ENCODE measurements at regions not wholly inside any gene's neighbourhood (a gene's known extent, or its start where the extent isn't known, plus 50 kb on each side); places are given as distances from the start of the nearest gene placed in this dataset.

- no peak overlapping the region for H3K4me3 ChIP-seq (ENCODE audit: low read depth, low read length)
- no peak for TF ChIP-seq CTCF (IDR thresholded peaks at IDR 0.05; ENCODE audit: borderline replicate concordance, insufficient read depth, low read depth, low read length)
Observed at GRCh38 chr9:2351324-2351723, 270.3 kb upstream of the VLDLR start.

- TF ChIP-seq CTCF (IDR thresholded peaks at IDR 0.05; ENCODE audit: borderline replicate concordance, insufficient read depth, low read depth, low read length), result no peak
- H3K4me3 ChIP-seq (ENCODE audit: low read depth, low read length), result no peak overlapping the region
Observed at GRCh38 chr9:2354216-2354615, 267.4 kb upstream of the VLDLR start.

GRCh38 chr9:2354856-2355696, 266.5 kb upstream of the VLDLR start:
- no peak for TF ChIP-seq CTCF (IDR thresholded peaks at IDR 0.05; ENCODE audit: borderline replicate concordance, insufficient read depth, low read depth, low read length)
- no peak overlapping the region for H3K4me3 ChIP-seq (ENCODE audit: low read depth, low read length)

GRCh38 chr9:2355697-2355983, 265.9 kb upstream of the VLDLR start:
- no peak overlapping the region for H3K4me3 ChIP-seq (ENCODE audit: low read depth, low read length)
- TF ChIP-seq CTCF (IDR thresholded peaks at IDR 0.05; ENCODE audit: borderline replicate concordance, insufficient read depth, low read depth, low read length), result no peak

- TF ChIP-seq CTCF (IDR thresholded peaks at IDR 0.05; ENCODE audit: borderline replicate concordance, insufficient read depth, low read depth, low read length), result no peak
- H3K4me3 ChIP-seq (ENCODE audit: low read depth, low read length), result no peak overlapping the region
Observed at GRCh38 chr9:2356041-2356790, 265.4 kb upstream of the VLDLR start.

- H3K4me3 ChIP-seq (ENCODE audit: low read depth, low read length), result no peak overlapping the region
- no peak for TF ChIP-seq CTCF (IDR thresholded peaks at IDR 0.05; ENCODE audit: borderline replicate concordance, insufficient read depth, low read depth, low read length)
Observed at GRCh38 chr9:2359891-2360471, 261.6 kb upstream of the VLDLR start.
